GM10248 (cell line): ENCODE measurements at regions not wholly inside any gene's neighbourhood (a gene's known extent, or its start where the extent isn't known, plus 50 kb on each side); places are given as distances from the start of the nearest gene placed in this dataset.

Experiments used
- CTCF ChIA-PET: fragments of 300-600 bp; sonication (Branson Sonifier 250); formaldehyde crosslinking; extraction: SDS; loops from one replicate; lab custom pipeline; 2021; ENCODE audit warnings: antibody characterized with exemption; lab: Yijun Ruan, JAX
- POLR2A ChIA-PET: fragments of 350-650 bp; sonication (Branson Sonifier 250); formaldehyde crosslinking; extraction: SDS; loops from one replicate; lab custom pipeline; 2020; ENCODE audit warnings: antibody characterized with exemption; lab: Yijun Ruan, JAX
- DNase-seq: peaks from one replicate; pipeline ENCODE4 v3.0.0; 2012; ENCODE audit errors: extremely low spot score
- CTCF ChIP-seq: IDR thresholded peaks from 2 replicates; pipeline ENCODE4 v1.5.1; 2012; ENCODE audit warnings: mild to moderate bottlenecking, low read depth; ENCODE audit errors: extremely low read depth, missing control alignments, control extremely low read depth

GRCh38 chr1:90370686-90371447 lies 346.2 kb downstream of the BARHL2 start:
- no peak for DNase-seq
- POLR2A ChIA-PET = no interaction called here
- CTCF ChIA-PET = no interaction called here
- no peak for TF ChIP-seq CTCF

DNA sequence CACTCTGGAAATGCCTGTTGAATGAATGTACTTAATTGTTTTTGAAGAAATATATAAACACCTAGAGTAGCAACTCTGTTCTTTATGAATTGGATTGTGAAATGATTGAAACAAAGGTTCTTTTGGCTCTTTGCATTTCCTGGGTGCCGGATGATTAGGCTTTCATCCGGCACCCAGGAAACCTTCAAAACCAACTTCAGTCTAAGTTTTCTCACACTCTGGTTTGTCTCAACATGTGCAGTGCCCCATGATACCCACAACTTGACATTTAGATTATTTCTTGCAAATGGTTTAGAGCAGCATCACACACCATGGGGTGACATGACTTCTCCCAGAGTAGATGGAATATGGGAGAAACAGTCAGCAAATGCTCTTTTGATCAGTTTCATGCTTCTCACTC lies 354.9 kb downstream of the BARHL2 start:
- no peak for TF ChIP-seq CTCF
- ChIA-PET CTCF (no interaction called here), POLR2A (no interaction called here)
- no peak for DNase-seq

- TF ChIP-seq CTCF = no peak
- CTCF ChIA-PET = interaction anchor here (1.3 kb wide), 1 partner anchor 13 kb away, joined by 3 read pairs; no protein-coding TSS in a partner anchor
- no peak for DNase-seq
- POLR2A ChIA-PET = no interaction called here
Measured at GRCh38 chr1:90361026-90361425, 356.1 kb downstream of the BARHL2 start.

GRCh38 chr1:90359994-90360393 lies 357.1 kb downstream of the BARHL2 start:
- CTCF ChIA-PET = interaction anchor here (1.2 to 1.3 kb wide), 2 partner anchors 12 to 236 kb away, joined by 3 read pairs; no protein-coding TSS in a partner anchor
- no peak for DNase-seq
- POLR2A ChIA-PET = no interaction called here
- no peak for TF ChIP-seq CTCF

GRCh38 chr1:90358448-90358847 lies 358.7 kb downstream of the BARHL2 start:
- CTCF ChIA-PET = interaction anchor here (1.1 kb wide), 2 partner anchors 10 to 25 kb away, joined by 3 read pairs; no protein-coding TSS in a partner anchor
- POLR2A ChIA-PET = no interaction called here
- no peak for DNase-seq
- no peak for TF ChIP-seq CTCF

DNA sequence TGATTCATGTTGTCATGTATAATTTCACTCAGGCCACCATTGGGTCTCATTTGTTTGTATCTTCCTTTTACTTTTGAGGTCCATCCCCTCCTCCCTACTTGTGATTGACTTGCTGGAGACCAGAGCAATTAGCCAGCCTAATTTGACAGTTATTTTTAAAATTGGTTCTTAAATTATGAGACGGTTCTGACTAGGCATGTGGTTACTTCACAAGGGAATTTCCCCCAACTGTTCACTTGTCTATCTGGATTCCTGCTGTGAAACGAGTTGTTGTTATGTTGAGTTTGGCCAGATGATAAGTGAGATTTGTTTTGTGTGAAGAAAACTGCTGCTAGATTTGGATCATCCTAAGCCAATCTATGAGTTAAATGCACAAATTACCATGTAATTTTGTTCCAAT lies 359.1 kb downstream of the BARHL2 start:
- POLR2A ChIA-PET = no interaction called here
- CTCF ChIA-PET = interaction anchor here (1.1 kb wide), 1 partner anchor 25 kb away, joined by 3 read pairs; no protein-coding TSS in a partner anchor
- DNase-seq = no peak

More for the DNA sequence above, 359.1 kb downstream of the BARHL2 start:
- no peak for TF ChIP-seq CTCF
